Bone marrow (tissue), 2 donors: ENCODE measurements at regions not wholly inside any gene's neighbourhood (a gene's known extent, or its start where the extent isn't known, plus 50 kb on each side); places are given as distances from the start of the nearest gene placed in this dataset.
"Not testable (repeated sequence)": the region's sequence is repeated elsewhere in the genome, so short reads cannot be mapped to it uniquely, and the experiment has no call there.

ENCODE experiments used
- DNase-seq, 2 donors: peaks; one replicate each; lab custom pipeline; 2025; lab: John Stamatoyannopoulos, UW

DNA sequence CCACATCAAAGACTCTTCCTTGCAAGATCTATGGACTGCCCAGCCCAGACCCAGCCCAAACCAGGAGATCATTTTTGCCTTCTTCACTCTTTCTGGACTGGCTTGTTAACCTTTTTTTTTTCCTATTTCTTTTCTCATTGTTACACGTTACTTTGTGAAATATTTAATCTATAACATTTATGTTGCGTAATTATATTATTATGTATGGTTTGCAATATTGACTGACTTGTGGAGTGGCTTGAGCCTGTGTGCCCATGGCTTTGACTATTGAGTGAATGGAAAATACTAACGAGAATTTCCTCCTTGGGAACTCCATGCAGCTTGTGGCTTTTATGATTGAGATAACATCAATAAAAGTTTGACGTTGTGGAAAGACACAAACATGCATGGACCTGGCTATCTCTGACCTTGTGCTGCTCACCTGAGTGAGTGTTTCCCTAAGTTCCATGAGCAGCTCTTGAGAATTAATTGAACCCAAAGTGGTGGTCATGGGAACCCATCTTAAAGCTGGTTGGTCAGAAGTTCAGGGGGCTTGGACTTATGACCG is 1641.3 kb upstream of the LRRTM3 start:
- no peak for DNase-seq

DNA sequence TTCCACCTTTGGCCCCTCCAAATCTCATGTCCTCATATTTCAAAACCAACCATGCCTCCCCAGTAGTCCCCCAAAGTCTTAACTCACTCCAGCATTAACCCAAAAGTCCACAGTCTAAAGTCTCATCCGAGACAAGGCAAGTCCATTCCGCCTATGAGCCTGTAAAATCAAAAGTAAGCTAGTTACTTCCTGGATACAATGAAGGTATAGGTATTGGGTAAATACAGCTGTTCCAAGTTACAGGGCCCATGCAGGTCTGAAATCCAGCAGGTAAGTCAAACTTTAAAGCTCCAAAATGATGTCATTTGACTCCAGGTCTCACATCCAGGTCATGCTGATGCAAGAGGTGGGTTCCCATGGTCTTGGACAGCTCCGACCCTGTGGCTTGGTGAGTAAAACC is 1640.1 kb upstream of the LRRTM3 start:
- DNase-seq: not testable (repeated sequence)

DNA sequence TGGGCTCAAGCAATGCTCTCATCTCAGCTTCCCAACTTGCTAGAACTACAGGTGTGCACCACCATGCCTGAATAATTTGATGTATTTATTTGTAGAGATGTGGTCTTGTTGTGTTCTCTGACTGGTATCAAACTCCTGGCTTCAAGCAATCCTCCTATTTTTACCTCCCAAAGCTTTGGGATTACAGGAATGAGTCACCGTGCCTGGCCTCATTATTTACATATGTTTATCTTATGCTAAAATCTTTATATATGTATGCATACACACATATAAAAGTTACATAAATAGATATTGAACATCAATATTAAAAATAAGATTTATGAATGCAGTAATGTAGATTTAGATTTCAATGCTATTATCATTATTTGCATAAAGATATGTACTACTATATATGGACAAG is 1634.5 kb upstream of the LRRTM3 start:
- no peak for DNase-seq

GRCh38 chr10:65292551-65292950 is 1633.3 kb upstream of the LRRTM3 start:
- DNase-seq: no peak

DNA sequence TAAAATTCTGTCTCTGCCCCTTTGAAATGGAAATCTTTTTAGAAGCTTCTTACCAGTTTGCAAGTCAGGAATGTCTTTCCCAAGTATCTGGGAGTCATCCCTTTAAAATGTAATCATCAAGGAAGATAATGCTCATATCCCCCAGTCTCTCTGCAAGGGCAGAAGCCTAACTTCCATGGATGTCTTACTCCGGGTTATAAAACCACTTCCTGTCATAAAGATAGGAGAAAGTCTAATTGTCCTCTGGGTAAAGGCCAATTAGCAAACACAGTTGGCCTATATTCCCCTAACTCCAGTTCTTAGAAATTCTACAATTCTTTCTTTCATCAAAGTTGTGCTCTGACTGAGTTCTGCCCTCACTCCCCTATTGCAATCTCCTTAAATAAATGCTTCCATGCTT is 1631.5 kb upstream of the LRRTM3 start:
- no peak for DNase-seq

DNA sequence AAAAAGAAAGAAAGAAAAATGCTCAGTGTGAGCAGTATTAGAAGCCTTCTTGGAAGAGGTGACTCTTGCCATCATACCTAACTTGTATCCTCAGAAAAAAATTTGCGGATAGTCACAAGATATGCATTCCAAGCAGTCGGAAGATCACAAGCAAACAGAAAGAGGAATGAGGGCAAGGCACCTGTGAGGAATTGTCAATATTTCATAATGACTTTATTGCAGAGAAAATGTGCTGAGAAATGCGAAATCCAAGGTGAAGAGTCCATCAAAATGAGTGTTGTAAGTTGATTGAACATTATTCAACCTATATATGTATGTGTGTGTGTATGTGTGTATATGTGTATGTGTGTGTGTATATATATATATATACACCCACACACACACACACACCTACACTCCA is 1624.7 kb upstream of the LRRTM3 start:
- no peak for DNase-seq

- DNase-seq: no peak
Observed at GRCh38 chr10:65306201-65306600, 1619.6 kb upstream of the LRRTM3 start.

DNA sequence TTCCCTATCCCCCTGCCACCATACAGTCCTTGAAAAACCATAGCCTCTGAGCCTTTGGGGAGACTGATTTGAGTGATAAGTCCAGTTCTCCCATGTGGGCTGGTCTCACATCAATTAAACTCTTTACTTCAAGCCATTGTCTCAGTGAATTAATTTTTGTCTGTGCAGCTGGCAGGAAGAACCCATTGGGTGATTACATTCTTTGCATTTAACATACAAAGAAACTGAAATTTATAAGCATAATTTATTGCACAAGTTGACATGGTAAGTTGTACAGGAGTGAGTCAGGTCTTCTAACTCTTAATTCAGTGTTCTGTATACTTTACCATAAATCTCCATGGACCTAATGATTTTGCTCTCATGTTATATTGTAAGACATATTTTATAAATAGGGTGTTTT is 1613.0 kb upstream of the LRRTM3 start:
- no peak for DNase-seq

- DNase-seq: no peak
Observed at GRCh38 chr10:65313406-65313805, 1612.4 kb upstream of the LRRTM3 start.

GRCh38 chr10:65314253-65314652 is 1611.6 kb upstream of the LRRTM3 start:
- DNase-seq: no peak

- no peak for DNase-seq
Observed at GRCh38 chr10:65319493-65319892, 1606.3 kb upstream of the LRRTM3 start.

DNA sequence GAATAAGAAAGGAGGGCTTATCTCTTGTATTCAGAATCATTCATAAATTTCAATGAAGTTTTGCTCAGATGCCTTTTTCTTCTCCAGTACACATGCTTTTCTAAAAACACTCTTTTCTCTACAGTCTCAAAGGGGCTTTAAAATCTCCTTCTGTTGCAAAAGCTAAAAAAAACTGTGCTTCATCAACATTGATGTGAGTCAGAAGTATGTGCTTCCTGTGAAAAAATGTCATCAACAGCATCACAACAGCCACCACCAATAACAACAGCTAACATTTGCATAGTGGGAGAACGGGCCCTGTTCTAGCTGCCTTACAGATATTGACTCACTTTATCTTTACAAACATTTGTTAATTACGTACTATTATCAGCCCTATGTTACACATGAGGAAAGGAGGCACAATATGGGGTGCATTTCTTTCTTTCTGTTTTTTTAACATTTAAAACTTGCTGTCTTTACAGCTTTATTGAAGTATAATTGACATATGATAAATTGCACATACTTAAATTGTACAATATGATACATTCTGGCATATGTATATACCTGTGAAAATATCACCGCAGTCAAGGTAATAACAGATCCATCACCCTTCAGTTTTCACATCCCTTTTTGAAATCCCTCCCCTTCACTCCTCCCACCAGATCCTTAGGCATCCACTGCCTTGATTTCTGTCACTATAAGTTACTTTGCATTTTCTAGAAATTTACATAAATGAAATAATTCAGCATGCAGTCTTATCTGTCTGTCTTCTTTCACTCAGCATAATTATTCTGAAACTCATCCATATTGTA is 1605.4 kb upstream of the LRRTM3 start:
- no peak for DNase-seq

DNA sequence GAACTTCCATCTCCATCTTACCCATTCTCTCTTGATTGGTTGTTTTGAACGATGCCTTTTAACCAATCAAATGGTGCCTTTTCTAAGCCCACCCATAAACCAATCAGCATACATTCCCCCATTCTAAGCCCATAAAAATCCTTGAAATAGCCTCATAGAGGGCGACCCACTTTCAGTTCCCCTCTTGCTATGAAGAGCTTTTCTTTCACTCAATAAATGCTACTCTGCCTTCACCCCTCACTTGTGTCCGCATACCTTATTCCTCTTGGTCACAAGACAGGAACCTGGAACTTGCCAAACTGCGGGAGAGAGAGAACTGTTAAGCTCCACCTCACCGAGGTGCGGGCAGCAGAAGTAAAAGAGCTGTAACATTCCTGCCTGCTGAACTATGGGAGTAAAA is 1602.0 kb upstream of the LRRTM3 start:
- DNase-seq: no peak

GRCh38 chr10:65325913-65326312 is 1599.9 kb upstream of the LRRTM3 start:
- DNase-seq: no peak

DNA sequence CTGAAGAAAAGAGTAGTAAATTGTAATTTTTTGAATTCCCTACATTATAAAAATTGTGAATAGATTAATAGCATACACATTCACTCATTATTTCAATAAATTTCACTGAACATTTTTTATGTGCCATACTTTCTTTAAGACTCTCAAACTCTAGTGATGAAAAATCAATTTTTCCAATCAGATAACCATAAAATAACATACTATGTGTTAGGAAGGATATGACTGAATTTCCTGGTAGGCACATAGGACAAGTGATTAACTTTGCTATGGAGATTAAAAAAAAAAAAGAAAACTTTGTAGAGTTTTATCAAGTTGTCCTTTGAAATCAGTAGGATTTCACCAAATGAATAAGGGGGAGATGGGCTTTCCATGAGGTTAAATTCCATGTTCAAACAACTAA is 1597.3 kb upstream of the LRRTM3 start:
- no peak for DNase-seq

DNA sequence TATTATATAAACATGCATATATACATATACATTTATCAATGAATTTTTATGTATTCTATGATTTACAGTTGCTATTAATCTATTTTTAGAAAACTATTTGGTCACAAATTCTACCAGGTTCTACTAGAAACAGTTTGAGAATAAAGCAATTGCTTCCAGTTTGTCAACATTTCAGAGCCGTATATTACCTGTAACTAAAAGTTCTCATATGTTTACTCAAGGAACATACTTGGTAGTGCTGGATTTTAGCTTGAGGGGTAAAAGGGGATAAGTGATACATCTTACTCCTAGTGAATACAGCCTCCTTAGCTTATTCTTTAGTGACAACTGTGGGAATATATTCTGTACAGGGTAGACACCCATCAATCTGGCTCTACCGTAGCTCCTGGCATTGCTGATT is 1590.5 kb upstream of the LRRTM3 start:
- DNase-seq: no peak

- no peak for DNase-seq
Observed at GRCh38 chr10:65340340-65340739, 1585.5 kb upstream of the LRRTM3 start.

GRCh38 chr10:65341323-65341925 is 1584.4 kb upstream of the LRRTM3 start:
- DNase-seq: no peak

DNA sequence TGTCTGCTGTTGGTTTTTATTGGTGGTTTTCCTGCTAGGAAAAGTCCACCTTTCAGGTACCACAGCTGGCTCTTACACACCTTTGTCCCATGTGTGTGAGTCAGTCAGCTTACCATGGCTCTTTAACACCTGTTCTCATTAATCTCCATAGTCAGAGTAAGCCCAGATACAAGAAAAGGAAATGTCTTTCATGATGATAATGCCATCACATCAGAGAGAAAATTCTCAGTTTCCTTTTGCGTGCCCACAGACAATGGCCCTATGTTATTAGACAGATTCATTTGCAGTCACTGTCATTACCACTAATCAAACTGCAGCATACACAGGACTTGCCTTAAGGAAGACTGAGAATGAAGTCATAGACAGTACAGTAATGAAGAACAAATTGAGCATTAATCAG is 1583.6 kb upstream of the LRRTM3 start:
- no peak for DNase-seq

DNA sequence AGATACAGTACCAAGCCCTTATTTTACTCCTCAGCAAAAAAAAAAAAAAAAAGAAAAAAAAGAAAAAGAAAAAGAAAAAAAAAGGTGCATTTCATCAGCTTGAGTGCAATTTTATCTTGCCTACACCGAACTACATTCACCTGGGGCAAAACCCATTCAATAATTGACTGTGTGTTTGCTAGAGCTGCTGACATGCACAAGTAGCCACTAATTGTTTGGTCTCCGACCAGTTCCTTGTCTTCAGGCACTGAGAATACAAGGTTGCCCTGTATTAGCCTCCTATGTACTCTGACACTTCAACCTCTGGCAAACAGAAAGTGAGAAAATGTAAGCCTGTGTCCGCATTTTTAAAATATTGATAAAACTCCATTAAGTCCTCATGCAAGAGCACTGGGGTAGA is 1579.4 kb upstream of the LRRTM3 start:
- no peak for DNase-seq

GRCh38 chr10:65348637-65349036 is 1577.2 kb upstream of the LRRTM3 start:
- DNase-seq: no peak

GRCh38 chr10:65350611-65351010 is 1575.2 kb upstream of the LRRTM3 start:
- DNase-seq: no peak

GRCh38 chr10:65355141-65355680 is 1570.6 kb upstream of the LRRTM3 start:
- DNase-seq: no peak
